ENCODE measurements at regions not wholly inside any gene's neighbourhood (a gene's known extent, or its start where the extent isn't known, plus 50 kb on each side); places are given as distances from the start of the nearest gene placed in this dataset.

GRCh38 chr7:18265611-18266281 lies 229.8 kb upstream of the HDAC9 start:
- TF ChIP-seq HDAC2 (IDR thresholded peaks at IDR 0.05), result no peak
- TF ChIP-seq NPAS2 (CRISPR knock-in tag; IDR thresholded peaks at IDR 0.05; ENCODE audit: borderline replicate concordance), result no peak
- TF ChIP-seq, protein P1, sequence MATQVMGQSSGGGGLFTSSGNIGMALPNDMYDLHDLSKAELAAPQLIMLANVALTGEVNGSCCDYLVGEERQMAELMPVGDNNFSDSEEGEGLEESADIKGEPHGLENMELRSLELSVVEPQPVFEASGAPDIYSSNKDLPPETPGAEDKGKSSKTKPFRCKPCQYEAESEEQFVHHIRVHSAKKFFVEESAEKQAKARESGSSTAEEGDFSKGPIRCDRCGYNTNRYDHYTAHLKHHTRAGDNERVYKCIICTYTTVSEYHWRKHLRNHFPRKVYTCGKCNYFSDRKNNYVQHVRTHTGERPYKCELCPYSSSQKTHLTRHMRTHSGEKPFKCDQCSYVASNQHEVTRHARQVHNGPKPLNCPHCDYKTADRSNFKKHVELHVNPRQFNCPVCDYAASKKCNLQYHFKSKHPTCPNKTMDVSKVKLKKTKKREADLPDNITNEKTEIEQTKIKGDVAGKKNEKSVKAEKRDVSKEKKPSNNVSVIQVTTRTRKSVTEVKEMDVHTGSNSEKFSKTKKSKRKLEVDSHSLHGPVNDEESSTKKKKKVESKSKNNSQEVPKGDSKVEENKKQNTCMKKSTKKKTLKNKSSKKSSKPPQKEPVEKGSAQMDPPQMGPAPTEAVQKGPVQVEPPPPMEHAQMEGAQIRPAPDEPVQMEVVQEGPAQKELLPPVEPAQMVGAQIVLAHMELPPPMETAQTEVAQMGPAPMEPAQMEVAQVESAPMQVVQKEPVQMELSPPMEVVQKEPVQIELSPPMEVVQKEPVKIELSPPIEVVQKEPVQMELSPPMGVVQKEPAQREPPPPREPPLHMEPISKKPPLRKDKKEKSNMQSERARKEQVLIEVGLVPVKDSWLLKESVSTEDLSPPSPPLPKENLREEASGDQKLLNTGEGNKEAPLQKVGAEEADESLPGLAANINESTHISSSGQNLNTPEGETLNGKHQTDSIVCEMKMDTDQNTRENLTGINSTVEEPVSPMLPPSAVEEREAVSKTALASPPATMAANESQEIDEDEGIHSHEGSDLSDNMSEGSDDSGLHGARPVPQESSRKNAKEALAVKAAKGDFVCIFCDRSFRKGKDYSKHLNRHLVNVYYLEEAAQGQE (IDR thresholded peaks at IDR 0.05), result no peak
- TF ChIP-seq, protein P2, sequence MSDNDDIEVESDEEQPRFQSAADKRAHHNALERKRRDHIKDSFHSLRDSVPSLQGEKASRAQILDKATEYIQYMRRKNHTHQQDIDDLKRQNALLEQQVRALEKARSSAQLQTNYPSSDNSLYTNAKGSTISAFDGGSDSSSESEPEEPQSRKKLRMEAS (IDR thresholded peaks at IDR 0.05), result no peak
- no peak for TF ChIP-seq MAZ (IDR thresholded peaks at IDR 0.05; ENCODE audit: borderline replicate concordance, low read depth, low read length)
- TF ChIP-seq NFE2L2 (conservative IDR thresholded peaks at IDR 0.05; ENCODE audit: low read length), result no peak
- no peak for TF ChIP-seq POLR2AphosphoS2 (conservative IDR thresholded peaks at IDR 0.05; ENCODE audit: low read length)
- no peak for TF ChIP-seq RNF2 (IDR thresholded peaks at IDR 0.05; ENCODE audit: borderline replicate concordance, low read depth)
- no peak for TF ChIP-seq EHMT2 (IDR thresholded peaks at IDR 0.05; ENCODE audit: low read depth)
- TF ChIP-seq MYC (IDR thresholded peaks at IDR 0.05; ENCODE audit: borderline replicate concordance, low read length), result no peak
- no peak for TF ChIP-seq ZC3H11A (IDR thresholded peaks at IDR 0.05)
- no peak for TF ChIP-seq RCOR1 (IDR thresholded peaks at IDR 0.05; ENCODE audit: low read depth, low read length)
- no peak for TF ChIP-seq ATOH8 (CRISPR knock-in tag; IDR thresholded peaks at IDR 0.05; ENCODE audit: low read depth)
- TF ChIP-seq MAFK (IDR thresholded peaks at IDR 0.05; ENCODE audit: partially characterized antibody), result no peak
- no peak for TF ChIP-seq CEBPB (IDR thresholded peaks at IDR 0.05)
- no peak for TF ChIP-seq ZNF302 (CRISPR knock-in tag; IDR thresholded peaks at IDR 0.05)
- TF ChIP-seq HMGXB4 (CRISPR knock-in tag; IDR thresholded peaks at IDR 0.05; ENCODE audit: borderline replicate concordance), result no peak
- no peak for TF ChIP-seq PBX3 (IDR thresholded peaks at IDR 0.05)
- ATAC-seq (no peak), FAIRE-seq (no peak), DNase-seq (ENCODE audit: low read depth in 1 of 2, low spot score in 1 of 2) (no peak)
- Histone ChIP-seq H3K4me1 (no peaks in the 10 kb centered on the region), H3K4me3 (no peak overlapping the region), H3K27ac (no peak overlapping the region), H3K4me2 (no peak overlapping the region), H3K9me3 (peaks cover 5% of the 10 kb centered on the region; the same call in 1 of the 3 replicates)
- CTCF ChIA-PET, result interaction anchor here (1.0 kb wide), 1 partner anchor 13 kb away, joined by 3 read pairs; no protein-coding TSS in a partner anchor
- POLR2A ChIA-PET, result no interaction called here
- 51% methylated on average over 4 of the region's 4 CpGs for WGBS (ENCODE audit: missing lambda C conversion rate)

DNA sequence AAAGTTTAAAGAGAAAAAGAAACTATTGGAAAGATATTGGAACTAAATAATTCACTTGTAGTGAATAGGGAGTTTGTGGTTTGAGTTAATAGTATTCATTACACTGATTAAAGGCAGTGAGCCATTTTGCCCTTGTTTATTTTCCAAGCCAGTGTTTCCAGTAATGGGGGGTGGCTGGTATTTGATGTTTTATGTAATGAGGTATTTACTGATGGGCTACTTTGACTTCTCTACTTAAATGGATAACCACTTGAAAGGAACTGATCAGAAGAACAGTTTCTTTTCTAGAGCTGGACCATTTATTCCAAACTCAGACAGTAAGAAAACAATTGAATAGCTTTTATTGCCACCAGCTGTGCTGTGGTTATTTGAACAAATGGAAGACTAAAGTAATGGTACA lies 227.0 kb upstream of the HDAC9 start:
- ChIA-PET POLR2A (no interaction called here), CTCF (no interaction called here)
- Histone ChIP-seq H3K4me2 (no peak overlapping the region), H3K9me3 (no peaks in the 10 kb centered on the region), H3K27ac (no peak overlapping the region), H3K4me3 (no peak overlapping the region), H3K4me1 (no peaks in the 10 kb centered on the region)
- DNase-seq (ENCODE audit: low read depth in 1 of 2, low spot score in 1 of 2) (no peak), ATAC-seq (no peak), FAIRE-seq (no peak)
- TF ChIP-seq TP53 (CRISPR knock-in tag; IDR thresholded peaks at IDR 0.05) (no peak), POLR2AphosphoS2 (conservative IDR thresholded peaks at IDR 0.05; ENCODE audit: low read length) (no peak)
